ENCODE measurements at regions not wholly inside any gene's neighbourhood (a gene's known extent, or its start where the extent isn't known, plus 50 kb on each side); places are given as distances from the start of the nearest gene placed in this dataset.

GRCh38 chr3:190768891-190769290, 93.6 kb downstream of the GMNC start:
- DNase-seq (ENCODE audit: low read depth) = no peak
- no peak for TF ChIP-seq CTCF (IDR thresholded peaks at IDR 0.05; ENCODE audit: insufficient read depth, low read depth, low read length, missing control alignments)
- no peak overlapping the region for H3K4me3 ChIP-seq (ENCODE audit: low read depth, low read length)

GRCh38 chr3:190767851-190768250, 94.6 kb downstream of the GMNC start:
- H3K4me3 ChIP-seq (ENCODE audit: low read depth, low read length) = no peak overlapping the region
- no peak for DNase-seq (ENCODE audit: low read depth)
- TF ChIP-seq CTCF (IDR thresholded peaks at IDR 0.05; ENCODE audit: insufficient read depth, low read depth, low read length, missing control alignments) = no peak

- no peak overlapping the region for H3K4me3 ChIP-seq (ENCODE audit: low read depth, low read length)
- TF ChIP-seq CTCF (IDR thresholded peaks at IDR 0.05; ENCODE audit: insufficient read depth, low read depth, low read length, missing control alignments) = no peak
- DNase-seq (ENCODE audit: low read depth) = no peak
These were observed 98.0 kb downstream of the GMNC start for GRCh38 chr3:190764231-190765134.

GRCh38 chr3:190762801-190763200, 99.7 kb downstream of the GMNC start:
- TF ChIP-seq CTCF (IDR thresholded peaks at IDR 0.05; ENCODE audit: insufficient read depth, low read depth, low read length, missing control alignments) = no peak
- H3K4me3 ChIP-seq (ENCODE audit: low read depth, low read length) = no peak overlapping the region
- DNase-seq (ENCODE audit: low read depth) = no peak

GRCh38 chr3:190747571-190747970, 114.9 kb downstream of the GMNC start:
- TF ChIP-seq CTCF (IDR thresholded peaks at IDR 0.05; ENCODE audit: insufficient read depth, low read depth, low read length, missing control alignments) = no peak
- no peak for DNase-seq (ENCODE audit: low read depth)
- H3K4me3 ChIP-seq (ENCODE audit: low read depth, low read length) = no peak overlapping the region

GRCh38 chr3:190746986-190747385, 115.5 kb downstream of the GMNC start:
- no peak overlapping the region for H3K4me3 ChIP-seq (ENCODE audit: low read depth, low read length)
- DNase-seq (ENCODE audit: low read depth) = no peak
- TF ChIP-seq CTCF (IDR thresholded peaks at IDR 0.05; ENCODE audit: insufficient read depth, low read depth, low read length, missing control alignments) = no peak

GRCh38 chr3:190746531-190746930, 116.0 kb downstream of the GMNC start:
- TF ChIP-seq CTCF (IDR thresholded peaks at IDR 0.05; ENCODE audit: insufficient read depth, low read depth, low read length, missing control alignments) = no peak
- no peak for DNase-seq (ENCODE audit: low read depth)
- no peak overlapping the region for H3K4me3 ChIP-seq (ENCODE audit: low read depth, low read length)
